ENCODE measurements at regions not wholly inside any gene's neighbourhood (a gene's known extent, or its start where the extent isn't known, plus 50 kb on each side); places are given as distances from the start of the nearest gene placed in this dataset.

DNA sequence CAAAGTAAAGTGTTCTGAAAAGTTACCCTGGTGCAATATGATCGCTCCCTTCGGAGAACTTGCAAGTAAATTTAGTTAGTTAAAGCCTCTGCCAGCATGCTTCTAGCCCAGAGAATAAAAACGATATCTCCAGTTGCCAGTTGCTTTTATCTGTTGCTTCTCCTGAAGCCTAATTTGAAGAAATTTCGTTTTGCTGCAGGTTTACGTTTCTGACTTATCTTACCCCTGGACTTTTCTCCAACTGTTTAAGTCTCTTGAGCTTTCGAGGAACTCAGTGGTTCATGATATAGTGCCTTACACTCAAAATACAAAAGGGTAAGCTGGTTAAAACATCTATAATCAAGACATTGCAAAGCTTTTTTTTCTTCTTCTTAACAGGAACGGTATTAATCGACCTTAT lies 131.1 kb downstream of the FAM161A start:
- no peak for DNase-seq (ENCODE audit: low spot score)

DNA sequence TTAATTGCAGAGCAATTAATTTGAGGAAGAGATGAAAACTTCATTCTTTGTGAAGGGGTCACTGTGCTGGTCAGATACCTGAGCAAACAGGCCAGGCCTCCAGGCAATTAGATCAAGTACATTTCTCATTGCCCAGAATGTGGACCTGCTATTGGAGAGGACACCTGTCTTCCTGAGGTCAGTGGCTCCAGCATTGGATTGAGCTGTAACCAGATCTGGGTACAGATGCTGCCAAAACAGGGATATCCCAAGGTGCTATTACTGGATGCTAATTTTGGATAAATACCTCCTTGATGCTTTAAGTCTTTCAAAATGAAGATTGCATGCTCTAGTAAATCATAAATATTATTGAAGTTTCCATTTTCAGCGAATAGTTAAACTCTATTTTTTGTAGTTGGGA lies 131.5 kb downstream of the FAM161A start:
- no peak for DNase-seq (ENCODE audit: low spot score)

DNA sequence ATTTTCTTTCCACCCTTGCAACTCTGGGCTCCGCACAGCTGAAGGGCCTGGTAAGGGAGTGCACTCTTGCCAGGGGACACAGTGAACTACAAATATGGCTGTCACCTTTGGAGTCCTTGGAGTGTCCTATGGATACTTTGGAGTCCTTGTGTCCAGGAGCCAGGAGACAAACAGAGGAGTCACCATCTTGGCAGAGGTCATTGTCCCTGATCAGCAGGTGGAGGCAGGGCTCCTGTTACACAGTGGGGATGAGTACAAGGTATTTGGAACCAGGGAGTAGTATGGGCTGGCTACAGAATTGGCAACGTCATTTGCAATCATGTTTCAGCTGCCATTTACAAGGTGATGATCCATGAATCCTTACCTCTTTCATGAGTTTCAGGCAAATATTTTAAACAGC lies 132.5 kb downstream of the FAM161A start:
- no peak for DNase-seq (ENCODE audit: low spot score)

DNA sequence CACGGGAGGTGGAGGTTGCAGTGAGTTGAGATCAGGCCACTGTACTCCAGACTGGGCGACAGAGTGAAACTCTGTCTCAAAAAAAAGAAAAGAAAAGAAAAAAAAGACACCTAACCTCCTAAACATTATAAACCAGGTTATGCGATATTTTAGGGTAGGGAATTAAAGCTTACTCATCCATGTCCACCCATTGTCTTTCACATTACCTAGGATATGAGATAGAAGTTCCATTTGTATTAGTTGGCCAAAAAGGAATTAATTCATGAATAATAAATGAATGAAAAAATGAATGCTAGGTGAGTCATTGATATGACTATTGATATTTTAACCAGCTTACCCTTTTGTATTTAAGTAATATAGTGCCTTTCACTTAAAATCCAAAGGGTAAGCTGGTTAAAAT lies 132.9 kb downstream of the FAM161A start:
- DNase-seq (ENCODE audit: low spot score): no peak

DNA sequence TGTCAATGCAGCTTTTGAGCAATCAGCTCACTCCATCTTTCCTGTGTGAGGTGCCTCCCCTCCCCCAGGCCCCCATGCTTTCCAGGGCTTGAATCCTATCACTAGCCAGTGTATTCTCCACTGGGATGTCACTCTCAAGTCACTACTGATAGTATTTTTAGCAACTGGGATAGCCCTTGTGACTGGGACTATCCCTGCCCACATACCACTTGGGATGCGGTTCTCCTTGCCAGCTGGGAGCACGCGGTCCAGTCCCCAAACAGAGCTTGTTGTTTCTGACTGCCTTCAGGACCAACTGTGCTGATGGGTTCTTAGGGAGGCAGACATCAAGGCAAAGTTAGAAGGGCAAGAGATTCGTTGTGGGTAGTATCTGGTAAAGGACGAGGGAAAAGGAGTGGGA lies 134.9 kb downstream of the FAM161A start:
- DNase-seq (ENCODE audit: low spot score): no peak

DNA sequence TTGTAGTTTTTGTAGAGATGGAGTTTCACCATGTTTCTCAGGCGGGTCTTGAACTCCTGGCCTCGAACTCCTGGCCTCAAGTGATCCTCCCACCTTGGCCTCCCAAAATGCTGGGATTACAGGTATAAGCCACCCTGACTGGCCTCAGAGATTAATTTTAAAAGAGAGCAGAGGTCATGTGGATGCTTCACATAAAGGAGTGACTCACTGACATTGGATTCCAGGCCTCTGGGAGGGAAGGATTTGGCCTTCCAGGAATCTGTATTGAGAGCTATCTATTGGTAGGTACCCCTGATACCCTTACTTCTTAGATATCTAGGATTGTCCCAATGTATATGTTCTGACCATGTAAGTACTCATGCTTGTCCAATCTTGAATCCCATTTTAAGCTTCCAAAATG lies 138.4 kb downstream of the FAM161A start:
- DNase-seq (ENCODE audit: low spot score): no peak

DNA sequence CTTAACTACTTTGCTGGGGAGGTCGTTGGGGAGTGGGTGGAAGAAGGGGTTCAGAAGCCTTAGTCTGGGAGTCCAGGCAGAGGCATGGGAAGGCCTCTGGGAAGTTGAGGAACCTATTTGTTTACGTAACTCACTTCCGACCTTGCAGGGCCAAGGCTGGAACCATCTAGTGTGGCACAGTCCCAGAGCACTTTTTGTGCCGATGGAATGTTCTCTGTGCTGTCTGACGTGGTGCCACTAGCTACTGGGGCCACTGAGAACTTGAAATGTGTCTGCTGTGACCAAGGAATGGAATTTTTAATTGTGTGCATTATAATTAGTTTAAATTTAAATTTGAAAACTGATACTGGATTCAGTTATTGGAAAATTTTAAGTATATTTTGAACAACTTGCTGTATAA lies 139.7 kb downstream of the FAM161A start:
- DNase-seq (ENCODE audit: low spot score): no peak

DNA sequence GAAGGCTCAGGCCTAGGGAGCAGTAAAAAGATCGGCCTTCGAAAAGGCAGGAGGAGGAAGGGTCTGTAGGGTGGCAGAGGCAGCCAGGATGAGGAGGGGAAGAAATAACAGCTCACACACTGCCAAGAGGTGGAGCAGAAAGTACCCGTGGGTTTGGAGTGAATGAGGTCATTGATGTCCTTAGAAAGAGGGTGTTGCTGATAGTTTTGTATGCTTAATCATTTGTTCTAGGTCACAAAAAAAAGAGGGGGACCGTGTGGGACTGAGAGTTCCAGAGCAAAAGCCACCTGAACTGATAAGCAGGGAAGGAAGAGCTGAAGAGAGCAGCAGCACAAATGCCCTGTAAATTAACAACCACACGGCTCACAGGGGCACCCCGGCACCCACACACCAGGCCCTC lies 140.4 kb downstream of the FAM161A start:
- no peak for DNase-seq (ENCODE audit: low spot score)

DNA sequence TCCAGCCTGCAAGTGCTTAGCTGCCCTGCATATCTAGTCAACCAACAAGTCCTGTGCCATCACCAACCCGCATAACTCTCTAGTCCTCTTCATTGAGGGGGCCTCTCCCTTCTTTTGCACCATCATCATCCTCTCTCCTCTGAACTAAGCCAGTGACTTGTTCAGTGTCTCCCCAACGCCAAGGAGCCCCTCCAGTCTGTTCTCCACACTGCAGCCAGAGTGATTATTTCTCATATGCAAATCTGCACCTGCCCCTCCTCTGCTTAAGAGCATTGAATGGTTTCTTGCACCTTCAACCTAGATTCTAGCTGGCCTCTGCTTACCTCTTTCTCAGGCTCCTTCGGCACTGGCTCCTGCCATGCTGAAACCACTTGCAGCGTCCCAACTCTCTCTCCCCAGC lies 141.8 kb downstream of the FAM161A start:
- no peak for DNase-seq (ENCODE audit: low spot score)

DNA sequence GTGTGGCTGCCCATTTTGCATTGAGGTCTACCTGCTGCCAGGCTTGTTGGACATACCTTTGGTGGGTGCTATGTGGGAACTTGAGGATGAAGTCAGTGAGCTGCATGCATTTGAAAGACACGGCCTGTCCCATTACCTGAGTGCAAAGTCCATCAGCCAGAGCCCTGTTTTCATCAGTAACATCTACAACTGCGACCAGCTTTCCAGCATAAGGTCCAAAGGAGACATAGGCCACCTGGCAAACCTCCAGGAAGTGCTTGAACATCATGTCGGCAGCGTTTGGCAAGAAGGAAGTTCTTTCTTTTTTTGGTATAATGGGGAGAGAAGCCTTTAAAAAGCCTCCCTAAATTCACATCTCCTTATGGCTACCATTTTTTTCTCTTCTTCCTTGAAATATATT lies 143.1 kb downstream of the FAM161A start:
- DNase-seq (ENCODE audit: low spot score): peak; percentile 76

DNA sequence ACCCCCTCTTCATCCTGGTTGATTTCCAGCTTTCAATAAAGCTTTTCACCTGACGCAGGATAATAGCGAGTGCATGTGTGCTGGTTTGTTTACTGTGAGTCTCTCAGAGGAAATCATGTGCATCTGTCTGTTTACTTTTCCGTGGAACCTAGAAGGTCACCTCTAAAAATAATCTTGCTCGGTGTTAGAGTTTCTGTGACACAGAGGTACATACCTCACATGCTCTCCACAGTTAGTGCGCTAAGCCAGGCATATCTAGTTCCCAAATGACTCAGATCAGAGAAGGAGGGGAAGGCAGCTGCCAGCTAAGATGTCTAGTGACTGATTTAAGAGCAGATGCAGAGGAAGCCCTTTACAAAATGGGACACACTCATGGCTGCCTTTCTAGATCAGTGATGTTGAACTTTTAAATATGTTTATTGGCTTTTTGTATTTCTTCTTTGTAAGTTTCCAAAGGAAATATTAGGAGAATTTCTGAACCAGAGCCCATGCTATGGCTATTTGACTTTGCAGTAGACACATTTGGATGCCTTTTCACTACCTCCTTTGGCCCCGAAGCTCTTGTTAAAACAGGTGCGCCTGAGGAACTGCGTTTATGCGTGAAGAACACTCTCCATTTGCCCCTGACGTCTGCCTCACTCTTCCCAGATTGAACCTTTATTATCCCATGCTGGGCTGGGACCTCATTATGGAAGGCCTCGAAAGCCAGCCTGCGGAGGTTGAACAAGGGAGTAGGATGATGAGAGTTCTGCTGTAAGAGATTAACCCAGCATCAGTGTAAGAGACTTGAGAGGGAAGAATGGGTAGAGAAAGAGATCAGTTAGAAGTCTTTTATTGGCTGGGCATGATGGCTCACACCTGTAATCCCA lies 145.6 kb downstream of the FAM161A start:
- peak; percentile 29 for DNase-seq (ENCODE audit: low spot score)

DNA sequence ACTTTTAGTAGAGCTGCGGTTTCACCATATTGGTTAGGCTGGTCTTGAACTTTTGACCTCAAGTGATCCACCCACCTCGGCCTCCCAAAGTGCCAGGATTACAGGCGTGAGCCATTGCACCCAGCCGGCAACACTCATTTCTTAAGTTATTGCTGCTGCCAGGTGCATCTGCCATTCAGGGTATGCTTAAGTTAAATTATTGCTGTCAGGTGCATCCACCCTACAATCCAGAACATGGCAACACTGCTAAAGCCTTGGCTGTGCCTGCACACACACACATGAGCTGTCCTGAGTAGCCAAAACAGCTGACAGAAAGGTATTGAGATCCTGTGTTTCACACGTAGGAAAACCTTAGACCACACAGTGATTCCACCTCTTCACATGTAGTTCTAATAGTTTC lies 148.2 kb downstream of the FAM161A start:
- DNase-seq (ENCODE audit: low spot score): no peak

DNA sequence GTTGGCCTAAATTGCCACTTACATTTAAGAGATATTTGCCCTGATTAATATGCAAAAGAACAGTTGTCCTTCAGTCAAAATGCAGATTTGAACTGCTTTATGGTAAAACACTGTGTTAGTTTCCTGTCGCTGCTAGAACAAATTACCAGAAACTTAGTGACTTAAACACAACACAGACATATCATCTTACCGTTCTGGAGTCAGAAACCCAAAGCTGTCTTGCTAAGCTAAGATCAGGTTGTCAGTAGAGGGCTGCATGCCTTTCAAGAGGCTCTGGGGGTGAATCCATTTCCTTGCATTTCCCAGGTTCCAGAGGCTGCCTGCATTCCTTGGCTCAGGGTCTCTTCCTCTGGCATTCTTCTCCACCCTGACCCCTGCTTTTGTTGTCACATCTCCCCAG lies 149.5 kb downstream of the FAM161A start:
- no peak for DNase-seq (ENCODE audit: low spot score)

DNA sequence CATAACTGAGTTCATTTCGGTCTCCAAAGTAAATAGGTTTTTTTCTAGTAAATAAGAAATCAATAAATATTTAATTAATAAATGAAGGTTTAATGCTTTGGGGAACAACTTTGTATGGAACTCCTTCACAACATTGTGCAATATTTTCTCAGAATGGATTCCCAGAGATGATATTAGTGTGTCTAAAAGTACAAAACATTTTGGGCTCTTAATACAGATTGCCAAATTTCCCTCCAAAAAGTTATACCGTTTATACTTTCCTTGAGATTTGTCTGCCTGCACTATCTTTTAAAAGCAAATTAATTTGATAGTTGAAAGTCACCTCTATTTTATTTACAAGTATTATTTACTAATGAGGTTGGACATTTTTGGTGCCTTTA lies 151.8 kb downstream of the FAM161A start:
- no peak for DNase-seq (ENCODE audit: low spot score)

DNA sequence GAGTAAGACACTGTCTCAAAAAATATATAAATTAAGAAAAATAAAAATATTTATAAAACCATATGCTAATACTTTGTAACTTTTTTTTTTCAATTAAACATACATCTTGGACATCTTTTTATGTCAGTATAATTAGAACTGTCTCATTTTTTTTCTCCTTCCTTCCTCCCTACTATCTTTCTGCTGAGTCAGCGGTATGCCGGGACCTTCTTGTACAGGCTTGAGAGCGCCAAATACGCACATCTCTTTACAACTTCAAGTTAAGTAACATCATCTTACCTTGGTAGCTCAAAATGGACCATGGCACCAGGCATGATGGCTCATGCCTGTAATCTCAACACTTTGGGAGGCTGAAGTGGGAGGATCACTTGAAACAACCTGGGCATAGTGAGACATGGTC lies 153.4 kb downstream of the FAM161A start:
- DNase-seq (ENCODE audit: low spot score): no peak

DNA sequence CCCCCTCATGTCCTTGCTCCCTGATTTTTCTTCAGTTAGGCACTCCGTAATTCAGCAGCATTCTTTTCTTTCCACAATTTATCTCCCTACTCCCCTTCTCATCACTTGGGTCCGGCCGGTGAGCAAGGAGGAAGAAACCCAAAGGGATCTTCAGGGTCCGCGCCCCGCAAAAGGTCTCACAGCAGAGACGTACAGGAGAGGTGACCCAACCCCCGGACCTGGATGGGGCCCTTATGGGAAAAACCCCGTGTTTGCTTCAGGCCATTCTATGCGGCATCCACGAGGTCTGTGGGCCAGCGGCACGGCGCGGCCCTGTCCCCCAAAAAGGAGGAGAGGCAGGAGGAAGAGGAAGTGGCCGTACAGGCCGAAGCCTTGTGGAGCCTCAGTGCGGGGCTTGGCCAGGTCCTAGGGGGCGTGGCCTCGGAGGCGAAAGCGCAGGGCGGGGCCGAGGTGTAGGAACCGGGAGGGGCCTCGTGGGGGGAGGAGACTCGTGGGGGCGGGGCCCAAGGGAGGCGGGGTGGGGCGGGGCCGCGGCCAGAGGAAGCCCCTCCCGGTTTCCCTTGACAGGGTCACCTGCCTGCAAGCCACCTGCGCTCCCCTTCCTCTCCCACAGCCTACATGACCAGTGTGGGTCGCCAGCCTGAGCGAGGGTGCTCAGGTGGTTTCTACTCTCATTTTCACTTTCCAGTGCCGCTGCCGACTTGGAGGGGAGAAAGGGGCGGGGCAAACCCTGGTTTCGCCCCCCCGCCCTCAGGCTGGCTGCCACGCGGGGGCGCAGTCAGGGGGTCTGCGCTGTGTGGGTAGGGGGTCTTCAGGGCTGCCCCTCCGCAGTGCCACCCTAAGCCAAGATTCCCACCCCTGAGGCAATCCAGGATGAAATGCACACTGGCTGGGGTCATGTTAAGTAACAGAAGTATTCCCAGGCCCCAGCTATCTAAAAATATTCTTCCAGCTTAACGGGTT lies 156.4 kb upstream of the XPO1 start:
- peak; percentile 91 for DNase-seq (ENCODE audit: low spot score)

DNA sequence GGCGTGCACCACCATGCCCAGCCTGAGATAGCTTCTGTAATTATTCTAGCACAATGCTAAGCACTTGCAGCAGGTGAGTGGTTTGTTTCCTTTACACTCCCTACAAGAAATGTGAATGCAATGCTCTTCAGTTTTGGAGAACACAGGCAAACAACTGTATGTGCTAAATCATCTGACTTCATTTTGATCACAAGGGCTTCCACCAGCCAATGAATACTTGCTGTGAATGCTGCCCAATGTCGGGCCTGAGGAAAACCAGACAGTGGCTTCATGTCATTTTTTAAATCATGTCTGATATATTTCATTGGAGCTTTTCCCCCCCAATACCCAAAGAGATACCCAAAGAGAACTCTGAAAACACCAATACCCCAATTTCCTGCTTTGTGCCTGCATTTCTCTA lies 155.6 kb upstream of the XPO1 start:
- no peak for DNase-seq (ENCODE audit: low spot score)

DNA sequence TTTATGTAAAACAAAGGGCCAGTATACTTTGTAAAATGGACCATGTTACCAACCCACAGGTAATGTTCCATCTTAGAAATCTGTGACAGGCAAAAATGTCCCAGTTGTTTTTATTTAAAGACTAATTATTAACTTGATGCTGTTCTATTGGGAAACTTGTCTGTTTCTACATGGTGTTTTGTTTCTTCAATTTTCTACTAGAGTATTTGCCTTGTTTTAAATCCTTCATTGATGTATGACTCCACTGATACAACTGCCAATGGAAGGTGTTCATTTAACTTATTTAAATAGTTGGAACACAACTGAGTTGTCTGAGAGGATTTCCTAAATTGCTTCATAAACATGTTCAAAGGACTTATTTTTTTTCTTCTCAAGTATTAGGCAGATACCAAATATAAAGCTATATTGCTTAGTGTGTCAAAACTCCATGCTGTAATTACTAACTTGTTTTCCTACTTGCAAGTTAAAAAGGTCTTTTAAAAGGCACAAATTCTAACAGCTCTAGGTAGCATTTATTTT lies 152.0 kb upstream of the XPO1 start:
- DNase-seq (ENCODE audit: low spot score): no peak

DNA sequence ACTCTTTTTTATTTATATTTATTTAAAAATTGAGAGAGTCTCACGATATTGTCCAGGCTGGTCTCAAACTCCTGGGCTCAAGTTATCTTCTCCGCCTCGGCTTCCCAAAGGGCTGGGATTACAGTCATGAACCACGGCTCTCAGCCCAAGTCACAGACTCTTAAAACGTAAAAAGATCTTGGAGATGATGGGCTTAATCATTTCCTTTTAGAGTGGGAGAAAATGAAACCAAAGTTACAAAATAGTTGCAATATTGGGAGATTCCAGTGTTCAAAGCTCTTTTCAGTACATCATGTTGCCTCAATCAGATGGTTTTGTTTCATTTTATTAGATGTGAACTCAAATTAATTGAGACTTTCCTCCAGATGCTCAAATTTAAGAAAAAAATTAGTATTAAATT lies 151.4 kb upstream of the XPO1 start:
- DNase-seq (ENCODE audit: low spot score): no peak

DNA sequence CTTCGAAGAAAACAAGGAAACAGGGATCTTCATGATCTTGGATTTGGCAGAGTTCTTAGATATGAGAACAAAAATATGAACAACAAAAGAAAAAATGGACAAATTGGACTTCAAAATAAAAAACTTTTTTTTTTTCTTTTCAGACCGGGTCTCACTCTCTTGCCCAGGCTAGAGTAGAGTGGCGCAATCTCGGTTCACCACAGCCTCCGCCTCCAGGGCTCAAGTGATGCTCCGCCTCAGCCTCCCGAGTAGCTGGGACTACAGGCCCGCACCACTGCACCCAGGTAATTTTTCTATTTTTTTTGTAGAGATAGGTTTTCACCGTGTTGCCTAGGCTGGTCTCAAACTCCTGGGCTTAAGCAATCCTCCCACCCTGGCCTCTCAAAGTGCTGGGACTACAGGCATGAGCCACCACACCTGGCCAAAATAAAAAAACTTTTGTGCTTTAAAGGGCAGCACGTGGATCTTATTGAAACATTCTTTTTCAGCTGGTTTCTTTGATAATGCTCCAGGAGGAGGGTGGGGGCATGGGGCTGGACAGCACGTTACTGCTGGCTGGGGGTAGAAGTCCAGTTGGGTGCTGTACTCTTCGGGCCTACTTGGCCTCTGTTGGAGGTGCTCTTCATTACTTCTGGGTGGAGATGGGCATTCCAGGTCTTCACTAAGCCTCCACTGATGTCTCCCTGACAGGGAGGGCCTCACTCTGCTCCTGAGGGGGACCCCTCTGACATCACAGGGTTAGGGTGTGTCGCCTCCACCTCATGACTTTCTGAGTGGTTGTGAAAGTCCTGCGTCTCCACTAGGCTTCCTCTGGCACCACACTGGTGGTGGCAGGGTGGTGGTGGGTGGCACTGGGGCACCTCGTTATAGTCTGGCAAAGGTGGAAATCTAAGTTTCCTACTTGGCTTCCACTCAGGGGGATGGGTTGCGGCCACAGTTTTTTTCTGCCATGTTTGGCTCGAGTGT lies 150.5 kb upstream of the XPO1 start:
- no peak for DNase-seq (ENCODE audit: low spot score)

DNA sequence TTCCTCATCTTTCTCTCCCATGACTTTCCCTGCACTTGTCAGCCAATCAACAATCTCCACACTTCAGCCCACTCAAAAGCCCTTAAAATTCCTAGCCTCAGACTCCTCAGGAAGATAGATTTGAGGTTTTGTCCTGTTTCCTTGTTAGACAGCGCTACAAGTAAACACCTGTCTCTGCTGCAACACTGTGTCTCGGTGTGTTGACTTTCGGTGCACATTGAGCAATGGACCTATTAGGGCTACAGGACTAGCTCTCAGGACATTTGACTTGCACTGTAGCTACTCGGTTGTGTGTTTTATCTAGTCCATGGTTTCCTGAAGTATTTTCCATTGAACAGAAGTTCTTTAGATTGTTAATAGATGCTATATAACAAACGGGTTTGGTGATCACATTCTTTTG lies 140.9 kb upstream of the XPO1 start:
- no peak for DNase-seq (ENCODE audit: low spot score)
